ENCODE measurements at regions not wholly inside any gene's neighbourhood (a gene's known extent, or its start where the extent isn't known, plus 50 kb on each side); places are given as distances from the start of the nearest gene placed in this dataset.
"Not testable (repeated sequence)": the region's sequence is repeated elsewhere in the genome, so short reads cannot be mapped to it uniquely, and the experiment has no call there.

DNA sequence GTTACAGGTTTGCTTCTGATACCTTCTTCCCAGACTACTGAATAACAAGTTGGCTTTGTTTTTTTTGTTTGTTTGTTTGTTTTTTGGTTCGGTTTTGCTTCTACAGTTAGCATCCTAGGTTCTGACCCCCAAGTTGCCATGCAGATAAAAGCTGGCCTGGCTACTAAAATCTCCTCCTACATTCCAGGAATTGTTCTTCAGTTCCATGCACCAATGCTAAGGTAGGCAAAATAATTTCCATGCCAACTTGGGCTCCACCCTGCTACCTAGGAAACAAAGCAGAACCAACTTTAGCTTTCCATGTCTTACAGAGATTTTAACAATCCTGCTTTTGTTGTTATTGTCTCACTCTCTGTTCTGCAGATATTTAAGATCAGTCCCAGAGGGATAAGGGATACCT, 495.5 kb upstream of the SOX9 start:
- no peak for DNase-seq

DNA sequence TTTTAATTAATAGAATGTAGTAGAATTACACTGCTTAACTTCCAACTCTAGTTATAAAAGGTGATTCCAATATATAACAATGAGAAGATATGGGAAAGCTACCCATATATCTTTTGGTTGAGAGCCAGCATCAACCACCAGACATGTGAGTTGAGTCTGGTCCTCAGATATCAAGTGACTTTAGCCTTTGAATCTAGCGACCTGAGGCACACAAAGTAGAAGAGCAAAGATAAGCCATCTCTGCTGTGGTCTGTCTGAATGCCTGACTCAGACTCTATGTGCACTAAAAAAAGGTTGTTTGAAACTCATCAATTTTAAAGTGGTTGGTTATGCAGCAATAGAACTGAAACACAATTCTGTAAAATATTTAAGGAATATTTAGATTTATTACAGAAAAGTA, 492.5 kb upstream of the SOX9 start:
- DNase-seq = no peak

DNA sequence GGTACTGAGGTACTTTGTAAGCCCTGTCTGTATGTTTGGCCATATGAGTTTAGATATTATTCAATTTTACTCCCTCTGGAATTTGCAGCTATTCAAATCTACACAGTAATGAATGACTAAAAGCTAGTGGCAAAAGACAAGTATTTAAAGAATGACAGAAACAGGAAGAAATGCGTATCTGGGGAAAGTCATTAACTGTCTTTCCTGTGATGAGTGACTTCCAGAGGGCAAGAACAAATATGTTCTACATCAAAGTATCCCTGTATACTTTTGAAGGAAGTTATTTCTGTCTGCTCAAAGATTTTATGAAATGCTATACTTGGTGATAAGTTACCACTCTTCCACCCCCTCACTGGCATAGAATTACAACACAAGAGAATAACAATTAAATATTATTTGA, 489.3 kb upstream of the SOX9 start:
- DNase-seq = no peak

DNA sequence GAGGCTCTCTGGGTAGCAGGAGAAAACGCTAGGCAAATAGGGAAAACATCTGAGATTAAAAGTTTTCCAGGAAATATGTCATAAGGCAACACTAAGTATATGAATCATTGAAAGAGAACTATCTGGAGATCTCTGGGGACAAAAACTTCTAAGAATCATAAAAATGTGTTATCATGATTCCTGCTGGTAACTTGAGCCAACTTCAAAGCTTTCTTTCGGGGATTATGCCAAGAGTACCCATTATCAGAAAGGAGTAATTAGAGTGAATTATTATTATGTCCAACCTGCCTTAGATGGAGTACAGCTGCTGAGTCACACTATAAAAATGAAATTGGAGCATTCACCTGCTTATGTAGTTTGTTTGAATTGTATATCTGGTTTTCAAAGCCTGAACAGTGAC, 488.5 kb upstream of the SOX9 start:
- DNase-seq = peak; percentile 60

DNA sequence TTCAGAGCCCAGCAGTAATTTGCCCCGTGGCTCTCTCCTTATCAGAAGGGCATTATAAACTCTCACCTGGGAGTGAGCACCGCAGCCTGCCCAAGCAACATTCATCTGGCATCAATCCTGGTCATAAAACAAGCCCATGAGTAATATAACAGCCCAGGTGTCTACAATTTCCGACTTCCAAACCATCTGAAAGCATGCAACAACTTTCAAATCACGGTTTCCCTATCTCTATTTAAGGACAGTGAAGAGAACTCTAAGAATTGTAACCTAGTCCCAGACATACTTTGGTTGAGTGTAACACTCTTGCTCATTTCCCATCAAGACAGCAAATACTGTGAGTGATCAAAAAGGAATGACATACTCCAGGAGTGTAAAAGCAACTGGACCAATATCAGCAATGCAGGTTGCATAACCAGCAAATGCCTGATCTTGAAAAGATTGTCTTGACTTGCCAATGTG, 487.4 kb upstream of the SOX9 start:
- no peak for DNase-seq

DNA sequence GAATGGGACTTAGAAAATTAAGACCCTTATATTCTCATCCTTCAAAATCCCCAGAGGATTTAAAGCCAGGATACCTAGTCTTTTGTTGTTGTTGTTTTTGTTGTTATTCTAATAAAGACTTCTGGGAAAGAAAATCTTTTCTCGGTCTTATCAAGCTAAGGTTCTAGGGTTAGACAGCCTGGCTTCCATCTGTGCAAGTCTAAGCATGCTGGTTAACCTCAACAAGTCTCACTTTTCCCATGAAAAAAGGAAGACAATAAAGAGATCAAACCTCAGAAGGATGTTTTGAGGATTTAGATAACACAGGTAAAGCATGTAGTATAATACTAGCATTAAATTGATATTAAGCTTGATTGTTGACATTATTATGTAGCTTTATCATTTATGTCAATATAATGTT, 486.4 kb upstream of the SOX9 start:
- DNase-seq = no peak

DNA sequence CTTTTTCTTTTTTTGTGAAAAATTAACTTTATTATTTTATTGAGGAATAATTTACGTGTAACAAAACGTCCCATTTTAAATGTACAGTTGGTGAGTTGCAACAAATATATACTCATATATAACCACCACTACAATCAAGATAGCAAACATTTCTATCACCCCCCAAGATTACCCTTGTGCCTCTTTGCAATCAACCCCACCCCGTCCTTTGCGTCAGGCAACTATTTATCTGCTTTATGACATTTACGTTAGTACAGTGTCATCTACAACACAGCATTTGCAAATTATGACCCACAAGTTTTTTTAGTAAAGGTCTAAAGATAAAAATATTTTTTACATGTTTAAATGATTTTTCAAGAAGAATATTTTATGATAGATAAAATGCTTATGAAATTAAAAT, 485.6 kb upstream of the SOX9 start:
- DNase-seq = no peak

DNA sequence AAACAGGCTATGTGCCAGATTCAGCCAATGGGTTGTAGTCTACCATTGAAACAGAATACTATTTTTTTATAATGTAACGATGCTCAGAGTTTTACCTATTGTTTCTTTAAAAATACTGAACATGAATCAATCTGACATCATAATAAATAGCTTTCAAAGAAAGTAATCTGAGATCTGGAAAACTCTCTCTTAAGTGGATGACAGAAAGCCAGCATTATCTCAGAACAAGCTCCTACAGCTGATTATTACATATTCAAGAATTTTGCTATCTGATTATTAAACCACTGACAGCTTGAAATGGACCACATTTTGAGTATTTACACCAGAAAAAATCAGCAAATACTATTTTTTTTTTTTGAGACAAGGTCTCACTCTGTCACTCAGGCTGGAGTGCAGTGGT, 484.2 kb upstream of the SOX9 start:
- no peak for DNase-seq

DNA sequence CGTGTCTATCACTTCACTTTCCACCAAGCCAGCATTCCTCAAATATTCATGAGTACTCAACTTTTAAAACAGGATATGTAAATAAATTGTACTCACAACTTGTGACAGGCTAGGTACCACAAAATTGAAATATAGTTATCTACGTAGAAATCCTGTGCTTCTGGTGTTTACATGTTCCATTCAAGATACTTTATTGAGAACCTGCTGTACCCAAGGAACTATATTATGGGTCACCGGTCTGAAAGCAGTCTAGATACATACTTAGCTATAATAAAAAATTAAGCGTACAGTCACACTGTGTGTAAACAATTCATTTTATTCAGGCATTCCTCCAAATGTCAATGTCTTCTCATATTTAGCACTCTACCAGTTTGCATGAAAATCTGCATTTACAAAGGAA, 482.2 kb upstream of the SOX9 start:
- no peak for DNase-seq

DNA sequence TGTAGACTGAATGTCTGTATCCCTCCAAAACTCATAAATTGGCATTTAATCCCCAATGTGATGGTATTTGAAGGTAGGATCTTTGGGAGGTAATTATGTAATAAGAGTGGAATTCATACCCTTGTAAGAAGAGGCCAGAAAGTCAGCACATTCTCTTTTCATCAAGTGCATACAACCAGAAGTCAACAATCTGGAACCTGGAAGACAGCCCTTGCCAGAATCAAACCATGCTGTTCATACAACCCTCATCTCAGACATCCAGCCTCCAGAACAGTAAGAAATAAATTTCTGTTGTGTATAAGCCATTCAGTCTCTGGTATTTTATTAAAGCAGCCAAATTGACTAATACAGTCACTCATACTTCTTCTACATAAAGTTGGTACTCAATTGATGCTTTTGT, 481.0 kb upstream of the SOX9 start:
- DNase-seq = no peak

DNA sequence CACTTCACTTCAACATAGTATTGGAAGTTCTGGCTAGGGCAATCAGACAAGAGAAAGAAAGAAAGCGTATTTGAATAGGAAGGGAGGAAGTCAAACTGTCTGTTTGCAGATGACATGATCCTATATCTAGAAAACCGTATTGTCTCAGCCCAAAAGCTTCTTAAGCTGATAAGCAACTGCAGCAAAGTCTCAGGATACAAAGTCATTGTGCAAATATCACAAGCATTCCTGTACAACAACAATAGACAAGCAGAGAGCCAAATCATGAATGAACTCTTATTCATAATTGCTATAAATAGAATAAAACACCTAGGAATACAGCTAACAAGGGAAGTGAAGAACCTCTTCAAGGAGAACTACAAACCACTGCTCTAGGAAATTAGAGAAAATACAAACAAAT, 473.9 kb upstream of the SOX9 start:
- not testable (repeated sequence) for DNase-seq

DNA sequence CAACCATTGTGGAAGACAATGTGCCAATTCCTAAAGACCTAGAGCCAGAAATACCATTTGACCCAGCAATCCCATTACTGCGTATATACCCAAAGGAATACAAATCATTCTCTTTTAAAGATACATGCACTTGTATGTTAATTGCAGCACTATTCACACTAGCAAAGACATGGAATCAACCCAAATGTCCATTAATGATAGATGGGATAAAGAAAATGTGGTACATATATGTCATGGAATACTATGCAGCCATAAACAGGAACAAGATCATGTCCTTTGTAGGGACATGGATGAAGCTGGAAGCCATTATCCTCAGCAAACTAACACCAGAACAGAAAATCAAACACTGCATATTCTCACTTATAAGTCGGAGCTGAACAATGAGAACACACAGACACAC, 472.5 kb upstream of the SOX9 start:
- DNase-seq = not testable (repeated sequence)

DNA sequence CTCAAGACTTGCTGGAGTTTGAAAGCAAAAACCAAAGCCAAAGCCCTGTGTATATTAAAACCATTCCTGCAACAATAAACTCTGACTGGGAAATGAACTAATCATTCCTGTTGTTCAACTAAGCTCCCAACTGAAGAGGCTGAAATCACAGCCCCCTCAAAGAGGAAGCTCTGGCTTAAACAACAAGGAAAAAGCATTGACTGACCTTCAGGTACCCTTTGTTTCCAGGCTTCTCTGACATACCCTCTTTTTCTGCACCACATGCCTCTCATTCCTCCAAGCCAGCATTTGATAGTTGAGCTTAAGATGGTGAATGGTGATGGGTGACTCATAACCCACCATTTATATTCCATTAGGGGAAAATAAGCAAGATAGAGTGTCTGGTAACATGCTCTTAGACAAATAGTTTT, 470.9 kb upstream of the SOX9 start:
- no peak for DNase-seq

DNA sequence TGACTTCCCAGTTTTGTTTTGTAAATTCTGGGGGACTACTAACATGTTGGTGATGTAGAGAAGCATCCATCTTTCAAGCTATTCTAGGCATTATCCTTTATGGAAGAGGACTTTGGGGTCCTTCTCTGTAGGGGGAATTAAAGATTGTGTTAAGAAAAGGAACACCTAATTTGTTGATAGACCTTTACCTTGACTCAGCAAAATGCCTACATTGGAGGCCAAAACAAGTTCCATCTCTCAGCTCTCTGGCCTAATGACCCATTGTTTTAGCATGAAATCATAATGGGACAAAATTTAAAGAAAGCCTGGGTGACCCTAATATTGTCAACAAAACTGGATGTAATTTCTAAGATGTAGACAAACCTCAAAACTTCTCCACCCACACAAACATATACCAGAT, 465.3 kb upstream of the SOX9 start:
- DNase-seq = no peak

DNA sequence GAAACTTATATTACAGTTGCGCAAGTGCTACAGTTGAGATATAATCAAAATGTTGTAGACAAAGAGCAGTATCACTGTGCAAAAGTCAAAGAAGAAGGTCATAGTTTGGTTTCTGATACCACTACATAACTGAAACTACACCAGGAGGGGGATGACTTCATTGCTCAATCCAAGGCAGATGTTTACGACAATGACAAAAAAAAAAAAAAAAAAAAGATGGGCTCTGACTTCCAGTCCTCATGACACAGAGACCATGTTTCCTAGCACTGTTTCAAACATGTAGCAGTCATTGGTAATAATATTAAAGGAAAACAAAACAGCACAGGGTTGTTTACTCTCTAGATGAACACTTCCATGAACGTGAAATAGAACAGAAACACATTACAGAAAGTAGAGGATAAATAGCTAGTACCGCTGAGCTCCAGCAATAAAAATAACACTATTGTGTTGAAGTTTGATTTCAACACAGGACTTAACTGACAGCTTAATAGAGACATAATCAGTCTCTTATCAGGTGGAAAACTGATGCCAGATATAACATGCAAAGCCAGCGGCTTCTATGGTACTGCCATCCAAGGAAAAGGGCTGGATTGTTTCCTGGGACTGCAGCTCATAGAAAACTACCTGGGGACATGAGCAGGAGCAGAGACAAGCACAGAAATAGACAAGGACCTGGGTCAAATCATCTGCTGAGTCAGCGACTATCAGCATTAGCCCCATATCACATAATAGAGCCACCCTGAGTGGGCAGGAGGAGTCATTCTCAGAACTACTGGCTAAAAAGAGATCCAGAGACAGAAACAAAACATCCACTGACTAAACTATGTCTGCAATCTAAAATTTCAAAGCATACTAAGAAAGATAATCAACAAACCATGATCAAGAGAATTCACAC, 463.6 kb upstream of the SOX9 start:
- DNase-seq = no peak

DNA sequence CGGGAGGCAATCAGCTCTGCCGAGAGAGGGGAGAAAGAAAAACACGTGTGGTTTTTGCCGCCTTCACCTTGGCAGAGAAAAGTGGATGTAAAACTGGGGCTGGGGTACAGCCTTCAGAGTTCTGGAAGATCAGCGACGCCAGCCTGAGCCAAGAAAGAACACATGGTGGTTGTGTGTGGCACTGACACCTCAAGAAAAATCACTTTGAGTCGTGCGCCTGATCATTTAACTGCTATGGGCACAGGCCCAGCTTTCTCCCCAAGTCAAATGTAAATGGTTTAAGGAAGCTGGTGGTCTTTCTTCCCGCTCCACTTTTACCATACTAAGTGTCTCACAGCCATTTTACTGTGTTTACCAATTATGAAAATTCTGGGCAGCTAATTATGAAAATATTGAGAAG, 461.8 kb upstream of the SOX9 start:
- no peak for DNase-seq

DNA sequence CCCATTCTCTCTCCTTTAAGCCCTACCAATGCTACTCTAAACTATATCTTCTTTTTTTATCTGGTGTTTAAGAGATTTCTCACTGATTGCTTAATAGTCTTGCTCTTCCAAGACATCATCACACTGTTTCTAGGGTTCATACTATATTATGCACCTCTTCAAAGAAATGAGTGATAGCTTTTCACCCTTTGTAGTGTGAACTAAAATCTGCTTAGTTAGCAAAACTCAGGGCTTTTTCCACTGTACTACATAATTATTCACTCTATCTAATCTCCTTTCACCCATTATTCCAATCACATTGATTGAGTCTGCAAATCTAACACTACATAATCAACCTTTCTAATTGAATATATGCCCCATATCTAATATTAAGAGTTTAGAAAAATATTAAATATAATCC, 456.0 kb upstream of the SOX9 start:
- DNase-seq = no peak

DNA sequence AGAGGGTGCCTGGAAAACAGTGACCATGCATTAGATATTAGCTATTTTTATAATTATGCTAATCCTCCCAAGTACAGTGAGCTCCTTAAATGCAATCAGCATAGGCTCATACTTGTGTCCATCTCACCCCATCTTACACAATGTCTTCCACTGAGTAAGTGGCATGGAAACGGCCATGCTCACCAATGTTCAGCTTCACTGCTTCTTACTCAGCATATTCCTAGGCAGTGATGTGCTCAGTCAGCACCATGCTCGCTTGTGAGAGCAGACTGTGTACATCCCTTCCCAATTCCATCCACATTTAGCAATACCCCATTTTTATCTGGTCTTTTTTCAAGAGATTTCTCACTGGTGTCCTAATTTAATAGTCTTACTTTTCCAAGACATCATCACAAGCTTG, 454.8 kb upstream of the SOX9 start:
- DNase-seq = no peak

DNA sequence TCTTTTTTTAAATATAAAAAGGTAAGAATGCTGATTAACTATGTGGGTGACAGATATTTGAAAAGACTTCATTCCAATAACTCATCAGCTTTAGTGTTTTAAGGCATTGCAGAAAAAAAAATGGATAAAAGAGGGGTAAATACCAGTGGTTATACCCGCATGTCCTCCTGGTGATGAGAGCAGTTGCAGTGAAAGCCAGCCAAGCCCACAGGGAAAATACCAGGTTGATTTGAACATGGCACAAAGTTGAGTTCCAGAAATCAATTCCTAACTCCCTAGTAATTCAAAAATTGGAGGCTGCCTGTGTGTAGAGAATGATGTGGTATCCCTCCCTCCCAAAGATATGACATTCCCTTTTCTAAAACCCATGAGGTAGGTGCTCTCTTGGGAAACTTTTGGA, 453.2 kb upstream of the SOX9 start:
- no peak for DNase-seq

DNA sequence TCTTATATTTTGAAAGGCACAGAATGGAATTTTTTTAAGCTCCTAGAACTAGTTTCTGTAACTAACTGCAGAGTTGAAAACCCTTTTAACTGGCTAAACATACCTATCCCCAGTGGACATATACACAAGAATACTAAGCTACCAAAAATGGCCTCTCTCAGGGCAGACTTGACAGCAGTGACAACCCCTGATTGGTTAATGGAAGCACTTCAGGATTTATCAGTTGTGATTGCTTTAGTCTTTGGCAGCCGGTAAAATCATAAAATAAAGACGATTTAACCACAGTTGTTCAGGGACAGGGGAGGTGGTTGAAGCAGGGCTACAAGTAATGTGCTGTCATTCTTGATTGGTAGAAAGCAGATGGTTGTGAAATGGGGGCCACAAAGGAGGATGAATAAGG, 452.0 kb upstream of the SOX9 start:
- no peak for DNase-seq

DNA sequence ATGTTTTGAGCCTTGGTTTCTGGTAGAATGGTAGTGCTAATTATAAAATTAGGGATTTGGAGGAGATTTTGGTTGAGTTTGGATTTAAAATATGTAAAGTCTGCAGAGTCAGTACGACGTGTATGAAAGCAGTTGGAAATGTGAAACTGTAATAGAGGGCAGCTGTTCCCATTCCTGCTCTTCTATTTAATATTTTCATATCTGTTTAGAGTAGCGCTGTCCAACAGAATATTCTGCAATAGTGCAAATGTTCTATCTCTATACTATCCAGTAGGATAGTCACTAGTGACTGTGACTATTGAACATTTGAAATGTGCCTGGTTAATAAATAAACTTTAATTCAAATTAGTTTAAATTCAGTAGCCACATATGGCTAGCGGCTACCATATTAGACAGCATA, 443.4 kb upstream of the SOX9 start:
- DNase-seq = no peak

DNA sequence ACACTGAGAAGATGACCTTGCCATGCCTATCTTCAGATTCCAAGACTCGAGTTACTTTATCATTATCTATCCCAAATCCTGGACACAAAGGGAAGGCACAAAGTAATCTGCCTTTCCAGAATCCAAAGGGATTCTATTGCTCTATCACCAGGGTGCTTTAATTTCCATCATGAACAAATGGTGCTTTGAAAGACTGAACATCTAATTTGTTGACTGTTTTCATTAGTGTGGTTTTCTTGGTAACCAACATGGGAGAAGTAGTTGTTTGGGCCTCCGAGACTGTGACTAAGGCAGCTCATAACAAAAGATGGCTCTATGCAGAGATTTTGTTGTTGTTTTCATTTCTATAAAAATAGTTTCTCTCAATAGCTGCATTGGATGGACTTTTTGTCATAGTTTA, 441.0 kb upstream of the SOX9 start:
- DNase-seq = no peak

DNA sequence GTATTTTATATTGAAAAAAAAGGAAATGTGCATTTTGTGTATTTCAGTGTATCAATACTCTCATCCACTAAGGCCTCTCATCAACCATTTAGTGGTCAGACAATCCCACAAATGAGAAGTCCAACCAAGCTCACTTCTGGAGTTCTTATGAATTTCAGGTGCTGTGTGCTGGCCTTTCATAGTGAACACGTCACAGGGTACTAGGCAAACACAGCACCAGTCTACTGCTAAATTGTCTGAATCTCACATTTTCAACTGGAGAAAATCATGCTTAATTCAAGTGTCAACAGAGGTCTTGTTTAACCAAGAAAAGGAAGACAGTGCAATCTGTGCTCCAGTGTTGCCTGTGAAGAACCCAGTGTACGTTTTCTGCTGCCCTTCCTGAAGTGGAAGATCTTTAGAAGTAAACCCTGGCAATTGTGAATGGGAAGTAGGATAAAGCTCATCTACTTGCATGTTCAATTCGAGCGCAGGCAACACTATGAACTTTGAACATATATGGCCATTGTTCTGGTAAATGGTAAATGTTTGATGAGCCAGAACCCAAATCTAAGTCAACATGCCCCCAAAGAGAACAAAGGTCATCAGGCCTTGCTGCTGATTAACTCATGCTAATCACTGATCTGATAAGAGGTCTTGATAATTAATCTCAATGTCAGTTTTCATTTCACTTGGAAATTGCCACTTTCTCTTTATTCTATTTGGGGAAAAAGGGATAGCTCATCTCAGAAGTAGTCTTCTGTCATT, 439.2 kb upstream of the SOX9 start:
- no peak for DNase-seq

DNA sequence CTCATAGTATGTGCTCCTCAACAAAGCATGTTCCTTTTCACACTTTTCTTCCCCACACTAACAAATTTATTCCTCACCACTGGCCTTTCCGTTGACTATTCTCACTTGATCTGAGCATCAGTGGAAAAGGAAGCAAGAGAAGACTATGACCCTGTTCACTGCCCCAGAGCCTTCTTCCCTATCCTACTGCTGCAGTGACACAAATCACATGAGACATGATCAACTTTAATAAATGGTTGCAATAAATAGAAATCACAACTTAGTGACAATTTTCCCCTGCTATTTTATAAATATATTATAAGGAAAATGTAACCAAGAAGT, 438.7 kb upstream of the SOX9 start:
- DNase-seq = no peak

DNA sequence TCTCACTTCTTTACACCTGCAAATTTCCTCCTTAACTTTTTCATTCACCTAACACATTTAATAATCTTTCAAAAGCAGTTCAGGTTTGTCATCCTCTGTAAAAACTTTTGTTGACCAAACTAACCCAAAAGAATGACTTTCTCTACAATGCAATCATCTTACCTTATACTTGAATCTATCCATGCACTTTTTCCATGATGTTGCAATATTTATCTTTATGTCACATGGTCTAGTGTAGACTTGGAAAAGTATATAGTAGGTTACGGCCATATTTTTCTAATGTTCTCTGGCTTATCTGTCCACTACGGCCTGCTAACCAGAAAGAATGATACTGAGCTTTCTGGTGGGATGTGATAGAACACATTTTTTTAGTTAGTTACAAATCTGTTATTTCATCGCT, 431.0 kb upstream of the SOX9 start:
- no peak for DNase-seq
